ENCODE measurements at regions not wholly inside any gene's neighbourhood (a gene's known extent, or its start where the extent isn't known, plus 50 kb on each side); places are given as distances from the start of the nearest gene placed in this dataset.

GRCh38 chr3:176554791-176555654 lies 642.3 kb downstream of the TBL1XR1 start:
- Mint-ChIP-seq H3K27ac (no peak overlapping the region), H3K4me3 (no peak overlapping the region), H3K27me3 (no peaks in the 10 kb centered on the region), H3K4me1 (ENCODE audit: low read depth) (no peaks in the 10 kb centered on the region), H3K36me3 (ENCODE audit: low read depth) (no peaks in the 10 kb centered on the region), H3K9me3 (no peaks in the 10 kb centered on the region)
- DNase-seq = no peak

- Mint-ChIP-seq H3K27me3 (no peaks in the 10 kb centered on the region), H3K4me3 (no peak overlapping the region), H3K4me1 (ENCODE audit: low read depth) (no peaks in the 10 kb centered on the region), H3K9me3 (no peaks in the 10 kb centered on the region), H3K36me3 (ENCODE audit: low read depth) (no peaks in the 10 kb centered on the region), H3K27ac (no peak overlapping the region)
- no peak for DNase-seq
These were observed 643.0 kb downstream of the TBL1XR1 start for GRCh38 chr3:176554264-176554663.

- no peaks in the 10 kb centered on the region for H3K36me3 Mint-ChIP-seq (ENCODE audit: low read depth)
- peaks cover 4% of the 10 kb centered on the region for H3K9me3 Mint-ChIP-seq
- H3K27me3 Mint-ChIP-seq = no peaks in the 10 kb centered on the region
- DNase-seq = no peak
- H3K4me1 Mint-ChIP-seq (ENCODE audit: low read depth) = no peaks in the 10 kb centered on the region
- no peak overlapping the region for H3K4me3 Mint-ChIP-seq
- H3K27ac Mint-ChIP-seq = no peak overlapping the region
These were observed 670.3 kb downstream of the TBL1XR1 start for GRCh38 chr3:176526942-176527341.

GRCh38 chr3:176526225-176526624 lies 671.1 kb downstream of the TBL1XR1 start:
- no peak for DNase-seq
- H3K9me3 Mint-ChIP-seq = peaks cover 4% of the 10 kb centered on the region
- no peak overlapping the region for H3K4me3 Mint-ChIP-seq
- no peaks in the 10 kb centered on the region for H3K36me3 Mint-ChIP-seq (ENCODE audit: low read depth)
- H3K27ac Mint-ChIP-seq = no peak overlapping the region
- H3K4me1 Mint-ChIP-seq (ENCODE audit: low read depth) = no peaks in the 10 kb centered on the region
- no peaks in the 10 kb centered on the region for H3K27me3 Mint-ChIP-seq

- Mint-ChIP-seq H3K27me3 (no peaks in the 10 kb centered on the region), H3K27ac (no peak overlapping the region), H3K4me3 (no peak overlapping the region), H3K36me3 (ENCODE audit: low read depth) (no peaks in the 10 kb centered on the region), H3K9me3 (no peaks in the 10 kb centered on the region), H3K4me1 (ENCODE audit: low read depth) (no peaks in the 10 kb centered on the region)
- no peak for DNase-seq
These were observed 674.2 kb downstream of the TBL1XR1 start for GRCh38 chr3:176523114-176523513.

GRCh38 chr3:176522436-176522835 lies 674.8 kb downstream of the TBL1XR1 start:
- Mint-ChIP-seq H3K4me1 (ENCODE audit: low read depth) (no peaks in the 10 kb centered on the region), H3K9me3 (no peaks in the 10 kb centered on the region), H3K4me3 (no peak overlapping the region), H3K27ac (no peak overlapping the region), H3K27me3 (no peaks in the 10 kb centered on the region), H3K36me3 (ENCODE audit: low read depth) (no peaks in the 10 kb centered on the region)
- no peak for DNase-seq

GRCh38 chr3:176521531-176522175 lies 675.6 kb downstream of the TBL1XR1 start:
- Mint-ChIP-seq H3K27me3 (no peaks in the 10 kb centered on the region), H3K27ac (no peak overlapping the region), H3K4me3 (no peak overlapping the region), H3K36me3 (ENCODE audit: low read depth) (no peaks in the 10 kb centered on the region), H3K4me1 (ENCODE audit: low read depth) (no peaks in the 10 kb centered on the region), H3K9me3 (peaks cover 2% of the 10 kb centered on the region)
- DNase-seq = no peak

- no peaks in the 10 kb centered on the region for H3K27me3 Mint-ChIP-seq
- no peak overlapping the region for H3K27ac Mint-ChIP-seq
- no peak for DNase-seq
- H3K4me1 Mint-ChIP-seq (ENCODE audit: low read depth) = no peaks in the 10 kb centered on the region
- no peak overlapping the region for H3K4me3 Mint-ChIP-seq
- peaks cover 30% of the 10 kb centered on the region for H3K9me3 Mint-ChIP-seq
- no peaks in the 10 kb centered on the region for H3K36me3 Mint-ChIP-seq (ENCODE audit: low read depth)
These were observed 683.0 kb downstream of the TBL1XR1 start for GRCh38 chr3:176514297-176514696.

- Mint-ChIP-seq H3K4me3 (no peak overlapping the region), H3K36me3 (ENCODE audit: low read depth) (no peaks in the 10 kb centered on the region), H3K4me1 (ENCODE audit: low read depth) (no peaks in the 10 kb centered on the region), H3K27ac (no peak overlapping the region), H3K9me3 (peaks cover 30% of the 10 kb centered on the region), H3K27me3 (no peaks in the 10 kb centered on the region)
- DNase-seq = no peak
These were observed 683.7 kb downstream of the TBL1XR1 start for GRCh38 chr3:176513604-176514003.

GRCh38 chr3:176512037-176512436 lies 685.2 kb downstream of the TBL1XR1 start:
- Mint-ChIP-seq H3K27ac (no peak overlapping the region), H3K4me1 (ENCODE audit: low read depth) (no peaks in the 10 kb centered on the region), H3K9me3 (peaks cover 32% of the 10 kb centered on the region), H3K27me3 (no peaks in the 10 kb centered on the region), H3K36me3 (ENCODE audit: low read depth) (no peaks in the 10 kb centered on the region), H3K4me3 (no peak overlapping the region)
- no peak for DNase-seq

GRCh38 chr3:176510097-176510496 lies 687.2 kb downstream of the TBL1XR1 start:
- no peak for DNase-seq
- no peaks in the 10 kb centered on the region for H3K4me1 Mint-ChIP-seq (ENCODE audit: low read depth)
- no peaks in the 10 kb centered on the region for H3K36me3 Mint-ChIP-seq (ENCODE audit: low read depth)
- H3K9me3 Mint-ChIP-seq = peaks cover 26% of the 10 kb centered on the region
- no peak overlapping the region for H3K4me3 Mint-ChIP-seq
- H3K27me3 Mint-ChIP-seq = no peaks in the 10 kb centered on the region
- H3K27ac Mint-ChIP-seq = no peak overlapping the region

GRCh38 chr3:176505878-176506621 lies 691.2 kb downstream of the TBL1XR1 start:
- H3K9me3 Mint-ChIP-seq = peaks cover 2% of the 10 kb centered on the region
- H3K4me3 Mint-ChIP-seq = no peak overlapping the region
- no peak for DNase-seq
- H3K36me3 Mint-ChIP-seq (ENCODE audit: low read depth) = no peaks in the 10 kb centered on the region
- H3K27me3 Mint-ChIP-seq = no peaks in the 10 kb centered on the region
- H3K27ac Mint-ChIP-seq = no peak overlapping the region
- no peaks in the 10 kb centered on the region for H3K4me1 Mint-ChIP-seq (ENCODE audit: low read depth)

GRCh38 chr3:176491084-176491483 lies 706.2 kb downstream of the TBL1XR1 start:
- H3K4me3 Mint-ChIP-seq = no peak overlapping the region
- no peaks in the 10 kb centered on the region for H3K36me3 Mint-ChIP-seq (ENCODE audit: low read depth)
- DNase-seq = no peak
- H3K4me1 Mint-ChIP-seq (ENCODE audit: low read depth) = no peaks in the 10 kb centered on the region
- H3K27me3 Mint-ChIP-seq = no peaks in the 10 kb centered on the region
- H3K9me3 Mint-ChIP-seq = no peaks in the 10 kb centered on the region
- no peak overlapping the region for H3K27ac Mint-ChIP-seq

- H3K27ac Mint-ChIP-seq = no peak overlapping the region
- no peaks in the 10 kb centered on the region for H3K36me3 Mint-ChIP-seq (ENCODE audit: low read depth)
- no peaks in the 10 kb centered on the region for H3K9me3 Mint-ChIP-seq
- DNase-seq = no peak
- H3K4me1 Mint-ChIP-seq (ENCODE audit: low read depth) = no peaks in the 10 kb centered on the region
- H3K4me3 Mint-ChIP-seq = no peak overlapping the region
- no peaks in the 10 kb centered on the region for H3K27me3 Mint-ChIP-seq
These were observed 706.9 kb downstream of the TBL1XR1 start for GRCh38 chr3:176490357-176490756.

- no peak for DNase-seq
- Mint-ChIP-seq H3K27ac (no peak overlapping the region), H3K4me3 (no peak overlapping the region), H3K36me3 (ENCODE audit: low read depth) (no peaks in the 10 kb centered on the region), H3K9me3 (peaks cover 3% of the 10 kb centered on the region), H3K27me3 (no peaks in the 10 kb centered on the region), H3K4me1 (ENCODE audit: low read depth) (no peaks in the 10 kb centered on the region)
These were observed 718.0 kb downstream of the TBL1XR1 start for GRCh38 chr3:176479248-176479647.
